IPS DF 19.7 (cell line): ENCODE measurements at regions not wholly inside any gene's neighbourhood (a gene's known extent, or its start where the extent isn't known, plus 50 kb on each side); places are given as distances from the start of the nearest gene placed in this dataset.
A peak's percentile ranks its signal among the peaks of the same experiment; 100 is the strongest.

Source experiments
- DNase-seq: peaks from one replicate; pipeline ENCODE4 v3.0.0-alpha.2; 2013; ENCODE audit warnings: low read depth, low spot score

DNA sequence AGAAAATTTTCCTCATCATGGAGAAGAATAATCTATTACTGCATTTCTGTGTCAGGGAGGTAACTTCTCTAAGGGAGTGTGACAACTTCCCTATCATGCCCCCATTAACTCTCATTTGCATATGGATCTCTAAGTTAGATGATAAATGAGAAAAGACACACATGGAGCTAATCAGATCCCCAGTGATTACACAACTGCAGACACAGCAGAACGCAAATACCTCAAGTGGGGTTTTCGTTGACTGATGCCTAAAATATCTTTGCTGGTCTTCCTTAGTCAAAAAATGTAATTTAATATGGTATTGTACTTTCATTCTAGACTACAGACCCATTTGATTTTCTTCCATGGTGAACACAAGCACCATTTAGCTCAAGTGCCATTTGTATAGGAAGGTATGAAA, 630.5 kb downstream of the TBL1XR1 start:
- DNase-seq, result no peak

DNA sequence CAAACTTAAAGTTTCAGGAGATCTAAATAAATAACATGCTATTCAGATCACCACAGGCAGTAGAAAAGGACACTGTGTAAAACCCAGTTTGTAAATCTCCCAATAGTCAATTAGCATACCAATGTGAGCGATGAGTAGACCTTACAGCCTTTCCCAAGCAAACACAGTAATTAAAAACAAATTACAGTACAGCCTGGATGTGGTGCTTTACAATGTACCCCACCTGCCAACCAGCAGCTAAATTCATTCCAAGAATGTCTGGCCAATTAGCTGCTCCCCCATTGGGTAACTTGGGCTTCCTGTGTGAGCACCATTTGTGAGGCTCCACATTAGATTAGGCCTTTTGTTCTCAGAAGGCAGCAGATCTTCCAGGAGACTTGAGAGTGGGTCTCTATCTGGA, 635.0 kb downstream of the TBL1XR1 start:
- no peak for DNase-seq

DNA sequence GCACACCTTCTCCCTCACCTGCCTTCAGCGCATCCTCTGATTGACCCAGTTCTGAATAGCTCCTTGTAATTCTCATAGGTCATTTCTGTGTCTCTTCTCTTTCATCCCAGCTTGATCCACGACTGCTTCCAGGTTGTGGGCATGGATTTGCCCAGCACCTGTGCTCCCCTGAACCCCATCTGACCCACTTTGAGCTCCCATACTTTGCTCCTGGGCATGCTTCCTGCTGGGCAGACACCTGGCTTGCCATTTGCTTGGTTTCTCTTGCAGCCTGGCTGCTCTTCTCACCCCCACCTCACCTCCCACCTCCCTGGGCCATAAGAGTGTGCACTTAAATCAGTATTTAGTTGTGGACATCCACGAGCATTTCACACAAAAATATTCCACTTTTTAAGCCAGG, 635.5 kb downstream of the TBL1XR1 start:
- no peak for DNase-seq

DNA sequence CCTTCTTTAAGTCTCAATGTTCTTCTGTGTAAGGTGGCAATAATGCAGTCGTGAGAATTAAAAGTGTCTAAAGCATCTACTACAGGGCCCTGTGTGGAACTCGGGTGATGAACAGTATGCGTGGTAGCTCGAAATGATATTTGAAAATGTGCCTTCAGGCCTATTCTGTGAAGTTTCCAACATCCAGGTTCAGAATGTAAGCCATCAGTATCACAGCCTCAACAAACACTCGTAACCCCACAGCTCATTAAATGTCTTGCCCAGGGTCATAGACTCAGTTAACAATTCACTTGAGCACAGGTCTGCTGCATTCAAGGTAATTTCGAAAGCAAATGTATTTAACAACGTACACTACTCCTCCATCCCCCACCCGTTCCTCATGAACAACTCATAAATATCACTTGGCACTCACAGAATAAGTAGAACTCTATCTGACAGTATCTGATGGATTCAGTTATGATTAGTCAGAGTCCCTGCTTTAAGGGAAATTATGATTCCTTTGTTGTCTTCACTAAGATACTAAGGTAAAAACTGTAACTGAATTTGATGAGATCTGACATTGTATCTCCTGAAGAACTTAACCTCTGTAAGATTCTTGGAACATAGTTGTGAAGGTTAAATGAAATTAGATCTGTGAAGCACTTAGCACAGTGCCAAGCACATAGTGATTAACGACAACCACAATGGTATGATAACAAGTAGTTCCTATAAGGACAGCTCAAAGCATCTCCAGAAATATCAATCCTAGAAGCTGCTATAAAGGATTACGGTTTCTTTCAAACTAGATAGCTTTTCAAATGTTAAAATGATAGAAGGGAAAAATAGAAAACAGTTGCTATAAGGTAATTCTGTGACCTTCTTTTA, 642.3 kb downstream of the TBL1XR1 start:
- no peak for DNase-seq

DNA sequence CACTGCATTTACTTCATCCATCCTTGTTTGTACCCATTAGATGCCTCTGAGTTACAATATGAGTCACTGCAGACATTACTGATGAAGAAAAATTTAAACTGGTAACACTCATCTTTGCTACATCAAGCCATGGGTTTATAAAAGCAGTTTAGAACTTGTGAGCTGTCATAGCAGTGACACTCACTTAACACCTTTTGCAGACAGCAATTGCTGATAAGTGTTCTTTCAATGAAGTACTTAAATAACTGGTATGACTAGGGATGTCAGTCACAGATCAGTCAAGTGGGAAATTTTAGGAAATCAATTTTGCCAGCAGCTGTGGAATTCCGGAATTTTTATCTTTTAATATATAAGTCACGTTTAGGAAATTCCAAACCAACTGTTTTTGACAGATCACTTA, 643.0 kb downstream of the TBL1XR1 start:
- DNase-seq, result no peak

DNA sequence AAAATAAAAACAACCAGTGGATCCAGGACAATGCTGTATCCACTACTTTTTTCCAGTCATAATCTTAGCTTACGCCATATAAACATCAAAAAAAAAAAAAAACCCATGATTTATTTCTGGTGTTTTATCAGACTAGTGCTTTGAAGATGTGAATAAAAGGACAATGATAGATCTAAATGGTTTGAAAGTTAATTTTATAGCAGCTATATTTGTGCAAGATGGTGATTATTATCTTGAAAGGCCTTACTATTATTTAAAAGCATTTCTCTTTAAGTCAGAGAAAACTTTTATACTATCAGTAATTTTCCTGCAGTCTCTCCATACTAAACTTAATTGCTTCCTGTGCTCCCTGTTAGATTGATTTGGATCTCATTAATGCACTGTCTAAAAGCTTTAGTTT, 670.3 kb downstream of the TBL1XR1 start:
- no peak for DNase-seq

DNA sequence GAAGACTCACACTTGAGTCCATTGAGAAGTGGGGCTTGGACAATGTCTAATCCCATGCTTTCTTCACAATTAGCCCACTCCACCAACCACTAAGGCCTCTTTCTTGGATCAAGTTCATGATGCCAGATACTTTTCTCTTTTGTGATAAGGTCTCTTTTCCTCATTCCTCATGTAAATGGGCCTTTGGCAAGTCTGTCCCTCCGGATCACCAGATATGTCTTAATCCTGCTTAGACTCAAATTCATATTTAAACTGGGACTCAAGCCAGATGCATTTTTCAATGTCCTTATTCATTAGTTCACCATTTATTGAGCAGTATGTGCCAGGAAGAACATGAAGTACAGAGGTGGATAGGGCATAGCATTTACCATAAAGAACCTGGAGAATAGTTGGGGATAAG, 671.1 kb downstream of the TBL1XR1 start:
- DNase-seq, result no peak

DNA sequence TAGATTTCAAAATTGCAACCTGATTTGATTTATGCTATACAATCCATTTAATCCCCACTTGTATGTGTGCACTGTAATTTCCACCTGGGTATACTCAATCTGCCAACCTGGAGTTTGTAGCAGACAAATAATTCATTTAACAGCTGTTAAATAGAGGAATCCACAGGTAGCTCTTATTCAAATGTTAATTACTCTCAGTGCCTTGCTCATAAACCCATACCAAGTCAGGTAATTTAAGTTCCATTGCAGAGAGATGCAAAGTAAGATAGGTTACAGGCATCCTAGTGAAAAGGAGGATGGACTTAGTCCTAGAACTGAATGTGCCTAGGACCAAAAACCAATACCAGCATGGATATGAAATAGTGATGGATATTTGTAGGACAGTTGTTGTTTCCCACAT, 674.2 kb downstream of the TBL1XR1 start:
- no peak for DNase-seq

DNA sequence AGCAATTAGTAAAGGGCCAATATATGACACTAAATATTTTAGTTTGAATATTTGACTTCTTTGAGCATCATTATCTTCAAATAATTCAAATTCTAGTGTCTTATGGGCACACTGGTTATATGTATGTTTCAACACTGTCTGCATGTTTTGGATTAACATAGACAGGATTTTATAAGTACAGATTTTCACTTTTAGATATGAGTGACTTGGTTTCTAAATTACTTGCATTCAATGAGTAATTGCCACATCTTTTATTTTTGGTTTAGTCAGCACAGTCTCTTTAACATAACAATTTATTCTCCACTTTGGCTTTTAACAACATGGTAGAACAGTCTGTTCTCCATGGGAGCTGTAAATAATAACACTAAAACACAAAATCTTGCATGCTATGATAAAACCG, 674.8 kb downstream of the TBL1XR1 start:
- DNase-seq, result no peak

DNA sequence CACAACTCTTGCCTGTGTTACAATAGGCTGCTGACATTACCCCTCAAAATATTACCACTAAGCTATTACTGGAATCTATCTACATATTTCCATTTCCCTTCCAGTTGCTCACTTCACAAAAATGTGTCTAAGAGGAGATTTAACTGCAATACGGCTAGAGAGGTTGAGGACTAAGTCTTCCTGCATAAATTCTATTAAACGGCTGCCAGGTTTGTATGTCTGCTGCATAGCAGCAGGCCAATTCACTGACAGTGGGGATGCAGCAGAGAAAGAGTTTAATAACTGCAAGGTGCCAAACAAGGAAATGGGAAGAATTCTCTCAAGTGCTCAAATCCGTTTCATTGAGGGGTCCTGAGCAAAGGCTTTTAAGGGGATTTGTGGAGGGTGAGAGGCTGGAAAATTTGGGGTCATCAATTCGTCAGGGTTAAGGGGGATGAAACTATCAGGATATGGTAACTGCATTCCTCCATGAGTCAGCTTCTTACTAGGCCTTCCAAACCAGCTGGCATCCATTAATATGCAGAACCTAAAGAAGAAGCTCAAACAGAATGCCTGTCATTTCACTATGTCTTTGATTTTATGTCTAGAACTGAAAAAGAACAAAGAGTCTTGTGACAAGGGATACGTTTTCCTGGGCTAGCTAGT, 675.6 kb downstream of the TBL1XR1 start:
- DNase-seq, result no peak

DNA sequence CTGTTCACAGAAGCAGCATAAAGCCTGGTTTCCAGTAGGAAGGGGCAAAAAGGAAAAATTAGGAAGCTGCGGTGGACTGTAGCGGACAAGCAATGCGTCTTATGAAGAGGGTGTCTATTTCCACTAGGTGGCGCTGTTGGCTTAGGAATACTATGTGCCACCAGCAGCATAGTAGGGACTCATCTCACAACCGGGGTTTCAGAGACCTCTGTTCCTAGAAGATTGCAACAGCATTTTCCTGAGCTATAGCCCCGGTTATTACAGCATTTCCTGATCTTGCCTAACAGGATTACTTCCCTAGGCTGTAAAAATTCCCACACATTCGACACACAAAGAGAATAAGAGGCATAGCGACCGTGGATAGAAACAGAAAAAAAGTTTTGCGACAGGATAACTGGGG, 683.0 kb downstream of the TBL1XR1 start:
- DNase-seq, result peak; percentile 89

DNA sequence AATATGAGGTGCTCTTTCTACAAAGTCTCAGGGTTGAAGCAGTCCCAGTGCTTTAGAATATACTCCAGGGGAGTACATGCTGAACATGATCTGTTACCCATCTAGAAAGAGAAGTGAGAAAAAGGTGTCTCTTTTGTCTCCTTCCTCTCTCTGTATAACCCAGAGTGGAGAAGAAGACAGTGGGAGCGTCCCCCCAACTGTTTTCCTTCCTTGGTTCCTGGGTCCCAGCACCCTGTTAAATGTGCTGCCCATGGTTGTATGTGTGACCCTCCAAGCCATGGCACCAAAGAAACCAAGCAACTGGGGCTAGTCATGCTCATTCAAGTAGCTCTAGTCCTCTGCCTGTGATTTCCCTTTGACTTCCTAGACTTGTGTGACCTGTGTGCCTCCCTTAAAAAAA, 683.7 kb downstream of the TBL1XR1 start:
- DNase-seq, result no peak

DNA sequence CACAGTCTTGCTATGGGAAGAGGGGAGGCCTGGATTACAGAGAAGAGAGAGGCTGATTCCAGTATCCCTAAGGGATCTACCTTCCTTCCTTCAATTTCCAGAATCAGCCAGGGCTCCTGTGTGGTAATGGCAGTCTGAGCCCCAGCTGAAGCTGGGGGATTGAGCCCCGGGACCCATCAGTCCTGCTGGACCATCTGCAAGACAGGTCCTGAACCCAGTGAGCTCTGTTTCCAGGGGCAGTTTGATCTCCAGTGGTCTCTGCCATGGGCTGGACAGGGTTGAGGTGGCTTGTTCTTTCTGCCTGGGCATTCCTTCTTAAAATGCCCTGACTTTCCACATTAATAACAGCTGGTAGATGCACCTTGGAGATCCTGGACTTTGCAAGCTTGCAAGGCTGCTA, 685.2 kb downstream of the TBL1XR1 start:
- DNase-seq, result no peak

DNA sequence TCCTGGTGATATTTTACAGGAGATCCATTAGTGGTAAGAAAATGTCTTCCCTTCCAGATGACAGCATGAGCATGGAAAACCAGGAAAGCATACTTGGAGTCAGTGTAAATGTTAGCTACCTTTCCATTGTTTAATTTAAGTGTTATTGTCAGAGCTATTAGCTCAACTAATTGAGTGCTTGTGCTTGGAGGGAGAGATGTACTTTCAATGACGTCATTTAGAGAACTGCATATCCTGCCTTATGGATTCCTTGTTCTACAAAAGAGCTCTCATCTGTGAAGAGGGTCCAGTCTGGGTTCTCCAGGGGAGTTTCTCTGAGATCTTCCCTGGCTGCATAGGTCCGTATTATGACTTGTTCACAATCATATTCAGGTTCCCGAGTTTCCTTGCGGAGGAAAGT, 687.2 kb downstream of the TBL1XR1 start:
- DNase-seq, result no peak

DNA sequence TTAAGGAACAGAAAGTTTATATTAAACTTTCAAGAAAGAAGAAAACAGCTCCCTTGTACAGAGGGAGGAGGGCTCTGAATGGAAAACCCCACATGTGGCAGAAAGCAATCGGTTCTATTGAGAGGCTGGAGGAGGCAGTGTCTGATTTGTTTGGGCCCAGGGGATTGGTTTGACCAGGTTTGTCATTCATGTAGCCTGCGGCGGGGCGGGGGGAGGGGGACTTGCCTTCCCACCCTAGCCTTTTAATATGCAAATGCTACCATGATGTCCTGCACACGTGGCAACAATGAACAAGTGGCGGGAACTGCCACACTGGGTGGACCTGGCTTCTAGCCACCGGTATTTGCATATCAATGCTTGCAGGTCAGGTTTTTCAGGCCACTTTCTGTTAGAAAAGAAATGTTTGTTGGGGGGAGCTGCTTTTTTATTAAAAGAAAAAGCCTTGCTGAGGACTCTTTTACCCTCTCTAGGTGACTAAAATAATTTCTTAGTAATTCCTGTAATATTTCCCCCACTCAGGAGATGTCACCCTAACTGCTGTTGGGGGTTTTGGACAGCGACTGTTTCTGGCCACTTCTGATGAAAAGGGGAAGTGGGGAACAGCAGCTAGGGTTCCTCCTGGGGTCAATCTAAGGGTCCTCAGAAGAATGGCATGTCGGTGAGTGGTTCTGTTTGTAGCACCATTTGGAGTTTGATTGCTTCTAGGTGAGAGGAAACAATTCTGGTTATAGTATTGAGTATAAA, 691.2 kb downstream of the TBL1XR1 start:
- DNase-seq, result peak; percentile 93

DNA sequence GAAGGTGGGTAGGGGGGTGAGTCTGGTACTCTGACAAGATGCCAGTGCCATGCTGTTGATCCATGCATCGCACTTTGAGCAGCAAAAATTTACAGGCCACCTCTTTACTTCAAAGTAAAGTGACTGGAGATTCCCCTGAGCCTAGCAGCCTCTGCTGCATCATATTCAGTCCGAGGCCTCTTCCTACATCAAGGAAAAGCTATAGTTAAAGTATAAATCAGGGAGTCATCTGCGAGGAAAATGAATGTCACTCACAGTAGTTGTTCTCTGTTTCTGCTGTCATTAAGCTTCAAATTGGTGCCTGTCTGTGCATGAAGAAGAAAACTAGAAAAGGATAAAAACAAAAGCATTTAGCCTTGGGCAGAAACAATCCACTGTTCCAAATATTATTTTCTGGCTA, 706.2 kb downstream of the TBL1XR1 start:
- DNase-seq, result no peak

DNA sequence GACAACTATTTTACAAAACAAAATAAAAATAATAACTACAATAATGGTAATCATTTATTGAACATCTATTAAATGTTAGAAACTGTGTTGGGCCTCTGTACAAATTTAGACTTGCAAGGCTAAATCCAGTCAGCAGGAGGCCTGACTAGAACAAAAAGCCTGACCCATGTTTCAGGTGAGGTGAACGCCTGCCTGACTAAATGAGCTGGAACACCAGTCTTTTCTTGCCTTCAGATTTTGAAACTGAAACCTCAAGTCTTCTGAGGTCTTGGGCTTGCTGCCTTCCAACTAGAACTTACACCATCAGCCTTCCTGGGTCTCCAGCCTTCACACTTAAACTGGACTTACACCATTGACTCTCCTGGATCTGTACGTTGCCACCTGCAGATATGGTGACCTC, 706.9 kb downstream of the TBL1XR1 start:
- no peak for DNase-seq

DNA sequence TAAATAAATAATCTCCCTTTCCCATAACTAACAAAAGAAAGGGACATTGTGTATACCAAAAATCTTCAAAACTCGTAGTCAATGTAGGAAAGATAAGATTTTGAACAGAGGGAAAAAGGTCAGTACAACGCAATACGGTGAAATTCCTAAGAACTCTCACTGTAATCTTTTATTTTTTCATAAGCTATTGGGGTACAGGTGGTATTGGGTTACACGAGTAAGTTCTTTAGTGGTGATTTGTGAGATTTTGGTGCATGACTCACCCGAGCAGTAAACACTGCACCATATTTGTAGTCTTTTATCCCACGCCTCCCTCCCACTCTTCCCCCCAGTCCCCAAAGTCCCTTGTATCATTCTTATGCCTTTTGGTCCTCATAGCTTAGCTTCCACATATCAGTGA, 718.0 kb downstream of the TBL1XR1 start:
- DNase-seq, result no peak

DNA sequence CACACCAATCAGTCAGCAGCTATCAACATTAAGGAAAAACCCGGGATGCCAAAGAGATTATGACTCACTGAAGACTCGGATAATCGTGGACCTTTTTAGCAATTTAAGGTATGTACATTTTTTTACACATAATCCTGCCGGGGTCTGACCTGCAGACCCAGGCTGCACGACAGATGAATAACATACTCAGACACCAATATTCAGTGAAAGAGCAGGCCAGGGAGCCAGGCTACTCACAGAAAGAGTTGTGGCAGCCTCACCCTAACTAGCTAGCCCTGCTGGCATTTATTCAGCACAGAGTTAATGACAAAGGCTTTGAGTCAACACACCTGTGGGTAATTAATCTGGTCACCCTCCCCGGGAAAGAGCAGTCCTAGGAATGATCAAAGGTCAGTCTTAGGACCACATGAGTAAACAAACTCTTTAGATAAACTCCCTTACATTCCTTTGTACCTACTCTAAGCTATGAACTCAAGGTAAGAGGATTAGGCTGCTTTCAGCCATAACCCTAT, 727.5 kb downstream of the TBL1XR1 start:
- peak; percentile 2 for DNase-seq

DNA sequence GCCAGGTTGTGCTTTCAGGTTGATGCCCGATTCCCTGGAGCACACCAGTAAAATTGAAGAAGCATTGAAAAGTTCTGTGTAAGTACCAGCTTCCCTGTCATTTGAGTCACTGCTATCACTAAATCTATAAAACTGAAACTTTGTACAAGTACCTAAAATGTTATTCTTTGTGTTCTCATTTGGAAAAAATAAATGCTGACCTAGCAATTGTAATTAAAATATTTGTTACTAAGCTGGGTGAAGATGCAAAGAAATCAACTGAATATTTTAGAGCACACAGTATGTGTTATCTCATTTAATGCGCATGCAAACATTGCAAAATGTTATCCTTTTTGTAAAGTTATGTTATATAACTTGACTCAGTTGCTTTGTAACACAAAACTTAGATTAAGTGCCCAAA, 733.7 kb downstream of the TBL1XR1 start:
- no peak for DNase-seq

DNA sequence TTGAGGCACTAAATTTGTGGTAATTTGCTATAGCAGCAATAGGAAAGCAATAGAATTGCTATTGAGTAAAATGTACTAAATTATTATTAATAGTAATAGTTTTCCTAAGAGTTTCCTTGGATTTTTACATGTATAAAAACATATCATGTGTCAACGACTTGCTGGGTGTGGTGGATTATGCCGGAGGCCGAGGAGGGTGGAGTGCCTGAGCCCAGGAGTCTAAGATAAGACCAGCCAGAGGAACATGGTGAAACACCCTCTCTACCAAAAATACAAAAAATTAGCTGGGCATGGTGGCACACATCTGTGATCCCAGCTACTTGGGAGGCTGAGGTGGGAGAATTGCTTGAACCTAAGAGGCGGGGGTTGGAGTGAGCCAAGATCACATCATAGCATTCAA, 749.9 kb downstream of the TBL1XR1 start:
- DNase-seq, result no peak

DNA sequence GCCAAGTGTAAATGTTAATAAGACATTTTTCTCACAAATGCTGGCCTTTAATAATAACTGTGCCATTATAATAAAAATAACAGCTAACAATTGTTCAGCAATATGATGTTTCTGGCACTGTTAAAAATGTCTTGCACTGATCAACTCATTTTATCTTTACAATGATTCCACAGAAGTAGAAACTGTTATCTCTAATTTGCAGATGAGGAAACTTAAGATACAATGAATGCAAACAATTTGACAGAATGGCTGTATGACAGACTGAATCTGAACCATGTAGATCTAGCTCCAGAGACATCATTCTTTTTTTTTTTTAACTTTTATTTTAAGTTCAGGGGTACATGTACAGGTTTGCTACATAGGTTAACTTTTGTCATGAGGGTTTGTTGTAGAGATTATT, 755.0 kb downstream of the TBL1XR1 start:
- no peak for DNase-seq

DNA sequence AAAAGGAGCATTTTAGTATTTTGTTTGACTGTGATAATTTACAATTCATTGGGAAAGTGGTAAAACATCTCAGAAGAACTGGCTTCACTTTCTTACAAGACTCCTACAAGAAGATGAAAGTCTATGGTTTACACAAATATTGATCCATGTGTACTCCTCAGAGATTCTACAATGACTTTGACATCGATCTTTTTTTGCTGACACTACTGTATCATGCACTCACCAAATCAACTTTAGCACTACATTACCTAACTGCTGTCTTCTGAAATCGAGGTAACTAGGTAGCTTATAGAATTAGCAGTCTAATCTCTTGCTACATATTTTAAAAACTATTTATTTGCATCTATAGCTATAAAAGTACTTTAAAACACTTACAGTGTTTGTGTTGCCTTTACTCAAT, 757.6 kb downstream of the TBL1XR1 start:
- DNase-seq, result no peak
